HS-27A (cell line): ENCODE measurements at regions not wholly inside any gene's neighbourhood (a gene's known extent, or its start where the extent isn't known, plus 50 kb on each side); places are given as distances from the start of the nearest gene placed in this dataset.

Experiments used
- DNase-seq: peaks from one replicate; pipeline ENCODE4 v3.0.0-alpha.2; 2012; ENCODE audit warnings: low read depth, missing footprints

DNA sequence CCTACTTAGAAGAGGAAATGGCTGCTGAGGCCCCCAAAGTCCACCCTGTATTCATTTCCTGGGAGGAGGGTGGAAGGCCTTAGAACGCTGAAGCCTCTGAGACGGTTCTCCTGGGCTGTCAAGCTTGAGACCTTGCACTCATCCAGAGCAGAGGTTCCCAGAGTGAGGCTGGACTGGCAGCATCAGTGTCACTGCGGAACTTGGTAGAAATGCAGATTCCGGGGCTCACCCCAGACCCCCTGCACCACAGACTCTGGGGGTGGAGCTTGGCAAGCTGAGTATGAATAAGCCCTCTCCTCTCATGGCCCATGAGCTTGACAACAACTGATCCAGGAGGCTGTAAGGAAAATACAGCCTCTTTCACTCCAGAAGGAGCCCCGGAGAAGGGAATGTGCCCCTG lies 218.3 kb downstream of the IRF8 start:
- DNase-seq, result no peak

DNA sequence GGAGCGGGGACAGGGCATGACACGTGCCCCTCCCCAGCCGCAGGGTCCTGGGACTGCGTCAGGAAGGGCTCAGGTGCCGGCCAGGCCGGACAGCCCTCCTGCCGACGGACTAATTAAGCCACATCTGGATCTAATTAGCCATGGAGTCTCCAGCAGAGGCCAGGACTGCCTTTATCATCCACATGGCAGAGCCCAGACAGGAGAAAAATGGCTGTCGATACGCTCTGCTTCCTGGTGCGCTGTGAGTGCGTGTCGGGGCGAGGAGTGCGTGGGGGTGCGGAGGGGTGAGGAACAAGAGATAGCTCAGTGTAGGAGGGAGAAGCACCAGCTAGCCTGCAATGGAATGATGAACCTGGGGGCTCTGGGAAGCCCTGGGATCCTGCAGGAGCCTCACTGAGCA lies 218.8 kb downstream of the IRF8 start:
- DNase-seq, result no peak

DNA sequence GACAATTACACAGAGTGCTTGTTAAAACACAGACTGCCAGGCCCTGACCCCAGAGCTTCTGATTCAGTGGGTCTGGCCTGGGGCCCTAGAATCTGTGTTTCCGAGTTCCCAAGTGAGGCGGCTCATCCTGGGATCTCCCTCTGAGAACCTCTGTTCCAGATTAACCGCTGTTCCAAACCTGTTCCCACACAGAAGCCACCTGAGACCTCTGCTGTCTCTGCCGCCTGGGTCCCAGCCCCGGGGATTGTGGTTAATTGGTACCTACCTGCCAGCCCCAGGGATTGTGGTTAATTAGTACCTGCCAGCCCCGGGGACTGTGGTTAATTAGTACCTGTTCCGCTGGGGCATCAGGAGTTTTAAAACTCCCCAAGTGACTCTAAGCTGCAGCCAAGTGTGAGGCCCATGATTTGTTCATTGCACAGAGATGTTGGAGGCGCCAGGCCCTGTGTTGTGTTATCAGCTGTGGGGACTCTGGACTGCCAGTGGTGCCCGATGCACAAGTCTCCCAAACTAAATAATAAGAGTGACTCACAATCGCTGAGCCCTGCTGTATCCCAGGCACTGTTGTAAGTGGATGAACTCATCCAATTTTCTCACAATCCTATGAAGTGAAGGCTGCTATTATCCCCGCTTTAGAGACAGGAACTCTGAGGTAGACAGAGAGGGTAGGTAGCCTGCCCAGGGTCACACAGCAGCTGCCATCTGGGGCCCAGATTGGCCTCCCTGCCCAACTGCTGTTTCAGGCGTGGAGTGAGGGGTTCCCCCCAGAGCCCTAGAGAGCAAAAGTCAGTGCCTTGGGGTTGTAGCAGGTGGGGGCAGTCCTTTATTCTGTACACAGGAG lies 219.7 kb downstream of the IRF8 start:
- DNase-seq, result no peak

DNA sequence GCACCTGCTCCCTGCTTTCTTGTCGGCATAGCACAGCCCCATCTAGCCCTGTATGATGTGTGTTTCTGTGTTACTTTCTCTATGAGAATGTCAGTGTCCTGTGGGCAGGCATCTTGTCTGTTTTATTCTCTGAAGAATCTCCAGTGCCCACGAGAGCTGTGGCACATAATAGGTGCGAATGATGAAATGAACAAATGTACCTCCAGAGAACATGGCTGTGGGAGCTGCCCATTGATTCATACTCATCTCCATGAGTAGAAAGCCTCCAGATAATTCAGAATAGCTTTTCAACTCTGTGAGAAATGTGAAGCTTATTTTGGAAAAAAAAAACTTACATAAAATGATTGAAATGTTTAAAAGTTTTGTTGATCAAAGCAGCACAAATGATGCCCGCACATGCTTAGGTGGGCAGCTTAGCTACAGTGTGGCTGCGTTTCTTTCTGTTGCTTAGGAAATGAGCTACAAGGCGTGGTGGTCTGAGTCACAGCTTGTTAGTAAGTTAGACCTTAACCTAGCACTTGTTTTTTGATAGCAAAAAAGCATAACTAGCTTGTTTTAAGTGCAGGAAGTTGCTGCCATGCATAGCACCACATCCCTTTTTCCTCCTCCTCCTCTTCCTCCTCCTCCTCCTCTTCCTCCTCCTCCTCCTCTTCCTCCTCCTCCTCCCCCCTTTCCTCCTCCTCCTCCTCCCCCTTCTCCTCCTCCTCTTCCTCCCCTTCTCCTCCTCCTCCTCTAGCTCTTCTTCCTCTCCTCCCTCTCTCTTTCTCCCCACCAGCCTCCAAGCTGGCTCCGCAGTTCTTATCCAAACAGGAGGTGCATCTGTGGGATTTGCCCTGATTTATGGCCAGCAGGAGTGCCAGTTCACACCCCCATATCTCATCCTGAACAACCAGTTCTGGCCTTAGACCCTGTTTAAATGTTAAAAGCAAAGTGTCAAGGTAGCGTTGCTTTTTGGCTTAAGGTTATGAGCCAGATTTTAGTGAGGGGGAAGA lies 221.5 kb downstream of the IRF8 start:
- no peak for DNase-seq

DNA sequence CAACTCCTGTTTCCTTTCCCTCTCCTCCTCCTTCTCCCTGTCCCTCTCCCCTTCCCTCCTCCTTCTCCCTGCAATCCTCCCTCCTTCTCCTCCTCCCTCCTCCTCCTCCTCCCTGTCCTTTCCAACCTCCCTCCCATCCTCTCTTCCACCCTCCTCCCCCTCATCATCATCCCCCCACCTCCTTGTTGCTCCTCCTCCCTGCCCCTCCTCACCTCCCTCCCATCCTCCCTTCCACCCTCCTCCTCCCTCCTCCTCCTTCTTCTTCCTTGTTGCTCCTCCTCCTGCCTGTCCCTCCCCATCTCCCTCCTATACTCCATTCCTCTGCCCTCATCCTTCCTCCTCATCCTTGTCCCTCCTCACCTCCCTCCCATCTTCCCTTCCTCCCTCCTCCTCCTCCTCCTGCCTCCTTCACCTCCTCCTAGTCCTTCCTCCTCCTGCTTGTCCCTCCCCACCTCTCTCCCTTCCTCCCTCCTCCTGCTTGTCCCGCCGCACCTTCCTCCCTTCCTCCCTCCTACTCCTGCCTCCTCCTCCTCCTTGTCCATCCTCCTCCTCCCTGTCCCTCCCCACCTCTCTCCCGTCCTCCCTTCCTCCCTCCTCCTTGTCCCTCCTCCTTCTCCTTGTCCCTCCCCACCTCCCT lies 222.5 kb downstream of the IRF8 start:
- DNase-seq, result no peak

DNA sequence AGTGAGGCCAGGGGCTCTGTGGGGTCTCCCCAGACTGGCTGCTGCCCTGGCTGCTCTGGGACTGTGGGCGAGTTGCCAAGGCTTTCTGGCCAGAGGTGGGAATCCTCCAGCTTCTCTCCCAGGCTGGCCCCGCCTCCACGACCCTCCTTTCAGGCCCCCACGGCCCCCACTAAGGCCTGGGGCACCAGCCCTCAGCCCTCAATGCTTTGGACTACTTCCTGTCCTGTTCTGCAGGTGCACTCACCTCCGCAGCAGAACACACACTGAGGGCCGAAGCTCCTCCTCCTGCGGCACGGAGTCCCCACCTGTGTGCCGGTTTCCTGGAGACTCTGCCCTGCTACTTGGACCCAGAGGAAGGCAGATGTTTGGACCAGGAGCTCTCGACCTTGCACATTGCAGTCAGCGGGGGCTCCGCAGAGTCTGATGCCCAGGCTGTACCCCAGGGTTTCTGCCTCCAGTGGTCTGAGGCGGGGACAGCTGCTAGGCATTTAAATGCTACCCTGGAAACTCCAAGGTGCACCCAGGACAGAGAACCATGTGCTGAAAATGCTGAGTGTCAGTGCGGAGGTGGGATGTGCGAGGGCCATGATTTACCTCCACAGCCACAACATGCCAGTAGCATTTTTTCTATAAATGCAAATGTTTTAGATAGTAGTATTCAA lies 223.8 kb downstream of the IRF8 start:
- DNase-seq, result no peak

DNA sequence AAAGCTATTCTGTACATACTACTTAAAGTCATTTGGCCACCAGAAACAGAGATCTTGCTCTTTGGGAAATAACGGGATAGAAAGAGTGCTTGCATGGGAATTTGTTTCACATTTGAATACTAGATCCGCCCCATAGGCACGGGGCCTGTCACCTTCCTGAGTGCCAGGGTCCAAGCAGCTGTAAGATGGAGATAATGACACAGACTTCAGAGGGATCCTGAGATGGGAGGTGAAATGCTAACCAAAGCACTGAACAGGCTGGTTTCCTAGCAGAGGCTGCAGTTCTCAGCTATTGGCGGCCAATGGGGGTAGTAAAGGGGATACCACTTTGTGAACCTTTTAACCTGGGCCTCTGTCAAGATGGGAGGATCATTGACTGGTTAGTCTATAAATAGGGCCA lies 225.4 kb downstream of the IRF8 start:
- no peak for DNase-seq

DNA sequence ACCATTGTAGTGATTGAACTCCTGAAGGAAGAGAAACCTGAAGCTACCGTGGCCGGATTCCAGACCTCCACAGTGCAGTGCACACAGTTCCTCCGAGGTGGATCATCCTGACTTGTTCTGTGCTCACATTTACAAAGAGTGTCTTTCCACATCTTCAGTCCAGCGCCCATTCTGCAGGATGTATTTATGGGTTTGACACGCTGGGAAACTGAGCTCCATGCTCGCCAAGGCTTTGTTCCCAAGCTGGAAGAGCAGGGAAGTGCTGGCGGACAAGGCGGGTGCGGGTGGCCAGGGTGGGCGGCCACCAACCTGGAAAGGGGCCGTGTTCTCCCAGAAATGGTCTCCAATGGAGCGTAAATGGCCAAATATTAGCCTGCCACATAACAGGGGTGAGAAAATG lies 227.9 kb downstream of the IRF8 start:
- no peak for DNase-seq

DNA sequence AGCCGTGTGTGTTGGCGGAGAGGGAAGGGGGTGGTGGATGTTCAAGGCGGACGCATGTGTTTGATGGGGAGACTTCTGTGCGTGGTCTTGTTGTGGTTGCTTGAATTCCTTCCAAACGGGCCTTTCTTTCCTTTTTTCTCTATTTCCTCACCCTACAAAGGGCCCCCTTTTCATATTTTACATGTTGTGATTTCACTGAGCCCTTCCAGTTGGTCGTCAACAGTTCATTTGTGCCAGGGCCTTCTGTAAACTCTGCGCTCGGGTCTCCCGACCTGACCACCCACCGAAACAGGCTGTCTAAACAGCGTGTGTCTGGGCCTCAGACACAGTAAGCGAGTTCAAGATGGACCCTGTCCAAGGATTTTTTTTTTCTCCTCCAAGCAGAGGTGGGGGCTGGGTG lies 228.4 kb downstream of the IRF8 start:
- no peak for DNase-seq

DNA sequence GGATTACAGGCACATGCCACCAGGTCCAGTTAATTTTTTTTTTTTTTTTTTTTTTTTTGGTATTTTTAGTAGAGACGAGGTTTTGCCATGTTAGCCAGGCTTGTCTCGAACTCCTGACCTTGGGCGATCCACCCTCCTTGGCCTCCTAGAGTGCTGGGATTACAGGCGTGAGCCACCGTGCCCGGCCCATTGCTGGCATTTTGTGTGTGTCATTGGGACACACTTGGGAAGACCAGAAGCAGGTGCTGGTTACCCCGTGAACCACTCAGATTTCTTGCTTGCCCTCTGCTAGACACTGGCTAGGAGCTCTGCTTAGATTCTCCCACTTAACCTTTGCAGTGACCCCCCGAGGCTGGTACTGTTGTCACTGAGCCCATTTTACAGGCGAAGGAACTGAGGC lies 229.3 kb downstream of the IRF8 start:
- no peak for DNase-seq

DNA sequence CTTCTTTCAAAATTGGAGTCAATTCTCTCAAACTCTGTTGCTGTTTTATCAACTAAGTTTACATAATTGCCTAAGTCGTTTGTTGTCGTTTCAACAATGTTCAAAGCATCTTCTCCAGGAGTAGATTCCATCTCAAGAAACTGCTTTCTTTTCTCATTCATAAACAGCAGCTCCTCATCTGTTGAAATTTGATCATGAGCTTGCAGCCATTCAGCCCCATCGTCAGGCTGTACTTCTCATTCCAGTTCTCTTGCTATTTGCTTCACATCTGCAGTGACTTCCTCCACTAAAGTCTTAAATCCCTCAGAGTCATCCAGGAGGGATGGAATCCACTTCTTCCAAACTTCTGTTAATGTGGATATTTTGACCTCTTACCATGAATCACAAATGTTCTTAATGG lies 230.6 kb downstream of the IRF8 start:
- DNase-seq, result no peak

DNA sequence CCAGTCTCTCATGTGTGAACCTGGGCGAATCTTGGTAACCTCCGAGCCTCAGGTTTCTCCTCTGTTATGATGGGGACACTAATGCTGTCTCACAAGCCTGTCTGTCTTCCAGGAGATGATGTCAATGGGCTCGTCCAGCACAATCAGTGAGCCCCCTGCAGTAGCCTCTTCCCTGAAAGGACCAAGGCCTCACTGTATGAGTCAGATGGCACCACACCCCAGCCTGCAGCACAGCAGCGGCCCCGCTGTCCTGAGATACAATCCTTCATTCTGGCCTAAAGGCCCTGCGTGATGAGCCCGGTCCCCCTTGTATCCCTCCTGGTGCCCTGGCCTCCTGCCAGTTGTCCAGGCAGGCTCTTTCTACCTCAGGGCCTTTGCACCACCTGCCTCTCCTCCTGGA lies 234.4 kb downstream of the IRF8 start:
- DNase-seq, result no peak

DNA sequence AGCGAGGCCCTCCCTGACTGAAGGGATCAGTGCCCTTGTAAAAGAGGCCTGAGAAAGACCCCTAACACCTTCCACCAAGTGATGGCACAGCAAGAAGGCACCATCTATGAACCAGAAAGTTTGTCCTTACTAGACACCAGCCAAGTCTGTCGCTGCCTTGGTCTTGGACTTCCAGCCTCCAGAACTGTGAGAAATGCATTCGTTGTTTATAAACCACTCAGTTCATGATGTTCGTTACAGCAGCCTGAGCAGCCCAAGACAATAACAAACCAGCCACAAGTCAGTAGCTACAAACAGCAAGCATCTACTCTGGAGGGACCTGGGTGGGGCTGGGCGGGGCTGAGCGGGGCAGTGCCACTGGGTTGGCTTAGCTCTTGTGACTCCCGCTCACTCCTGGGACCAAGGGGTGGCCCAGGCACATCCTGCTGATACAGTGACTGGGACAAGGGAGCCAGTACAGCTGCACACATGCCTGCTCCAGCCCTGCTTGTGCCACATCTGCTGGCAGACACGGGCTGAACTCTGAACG lies 234.9 kb downstream of the IRF8 start:
- DNase-seq, result no peak

DNA sequence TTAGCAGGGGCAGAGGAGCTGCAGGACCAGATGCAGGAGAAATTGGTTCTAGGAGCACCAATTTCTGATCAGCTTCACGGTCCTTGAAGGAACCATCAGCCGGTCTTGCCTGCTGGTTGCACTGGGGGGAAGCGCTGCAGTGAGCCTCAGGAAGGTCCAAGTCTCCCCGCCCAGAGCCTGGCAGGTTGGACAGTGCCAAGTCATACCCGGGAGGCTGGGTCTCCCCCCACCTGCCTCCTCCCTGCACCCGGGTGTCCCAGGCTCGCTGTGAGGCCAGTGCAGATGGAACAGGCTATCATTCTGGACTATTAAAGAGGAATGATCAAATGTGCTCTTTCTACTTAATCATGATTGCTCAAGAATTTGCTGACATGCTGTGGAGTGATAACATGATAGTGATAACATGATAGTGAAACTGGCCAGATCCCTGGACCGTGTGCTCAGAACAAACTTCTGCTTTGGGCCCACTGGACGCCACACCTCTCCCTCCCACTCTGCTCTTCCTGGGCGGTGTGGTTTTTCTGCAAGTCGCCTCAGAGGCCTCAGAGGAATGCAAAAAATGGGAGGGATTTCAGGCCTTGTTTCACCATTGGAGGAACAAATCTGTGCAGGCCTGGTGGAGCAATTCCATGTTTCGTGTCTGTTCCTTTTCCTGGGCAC lies 236.0 kb downstream of the IRF8 start:
- DNase-seq, result no peak

DNA sequence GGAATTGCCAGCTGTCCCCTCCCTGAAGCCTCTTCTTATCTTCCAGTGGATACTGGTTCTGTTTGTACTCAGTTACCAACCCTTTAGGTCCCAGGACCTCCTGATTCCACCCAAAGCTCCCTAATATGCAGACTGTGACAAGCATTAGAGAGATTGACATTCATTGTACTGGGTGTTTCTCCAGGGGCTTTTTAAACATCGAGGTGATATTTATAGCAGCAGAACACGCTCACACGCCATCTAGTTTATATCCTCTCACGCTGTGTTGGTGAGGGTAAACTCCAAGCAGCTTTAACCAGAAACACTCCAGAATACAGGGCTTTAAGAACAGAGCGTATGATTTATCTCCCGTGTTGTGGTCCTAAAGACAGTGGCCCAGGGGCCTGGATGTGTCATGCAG lies 238.4 kb downstream of the IRF8 start:
- DNase-seq, result no peak

DNA sequence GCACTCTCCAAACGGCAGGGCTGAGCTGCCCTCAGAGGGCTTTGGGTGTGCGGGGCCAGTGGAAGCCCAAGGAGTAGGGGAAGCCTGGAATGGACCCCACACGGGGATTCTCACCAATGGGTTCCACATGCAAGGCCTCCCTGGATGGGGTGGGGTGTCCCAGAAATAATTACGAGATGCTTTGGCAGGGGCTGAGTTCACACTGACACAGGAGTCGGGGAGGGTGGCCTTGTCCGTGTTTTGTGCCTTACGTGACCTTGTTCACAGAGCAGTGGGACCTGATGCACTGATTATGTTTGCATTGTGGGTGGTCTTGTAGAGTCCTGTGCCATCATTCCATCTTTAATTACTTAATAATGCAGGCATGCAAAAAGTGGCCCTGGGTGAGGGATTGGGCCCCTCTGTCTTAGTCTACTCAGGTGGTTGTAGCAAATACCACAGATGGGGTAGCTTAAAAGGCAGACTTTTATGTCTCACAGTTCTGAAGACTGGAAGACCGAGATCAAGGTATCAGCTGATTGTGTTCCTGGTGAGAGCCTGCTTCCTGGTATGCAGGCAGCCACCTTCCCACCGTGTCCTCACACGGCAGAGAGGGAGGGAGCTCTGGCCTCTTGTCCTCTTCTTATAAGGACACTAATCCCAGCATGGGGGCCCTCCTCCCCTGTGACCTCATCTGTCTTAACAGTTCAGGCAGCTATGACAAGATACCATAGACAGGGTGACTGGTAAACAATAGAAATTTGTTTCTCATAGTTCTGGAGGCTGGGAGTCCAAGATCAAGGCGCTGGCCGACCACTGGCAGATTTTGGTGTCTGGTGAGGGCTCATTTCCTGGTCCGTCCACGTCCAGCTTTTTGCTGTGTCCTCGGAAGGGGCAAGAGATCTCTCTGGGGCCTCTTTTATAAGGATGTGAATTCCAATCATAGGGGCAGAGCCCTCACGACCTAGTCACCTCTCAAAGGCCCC lies 239.4 kb downstream of the IRF8 start:
- DNase-seq, result no peak

DNA sequence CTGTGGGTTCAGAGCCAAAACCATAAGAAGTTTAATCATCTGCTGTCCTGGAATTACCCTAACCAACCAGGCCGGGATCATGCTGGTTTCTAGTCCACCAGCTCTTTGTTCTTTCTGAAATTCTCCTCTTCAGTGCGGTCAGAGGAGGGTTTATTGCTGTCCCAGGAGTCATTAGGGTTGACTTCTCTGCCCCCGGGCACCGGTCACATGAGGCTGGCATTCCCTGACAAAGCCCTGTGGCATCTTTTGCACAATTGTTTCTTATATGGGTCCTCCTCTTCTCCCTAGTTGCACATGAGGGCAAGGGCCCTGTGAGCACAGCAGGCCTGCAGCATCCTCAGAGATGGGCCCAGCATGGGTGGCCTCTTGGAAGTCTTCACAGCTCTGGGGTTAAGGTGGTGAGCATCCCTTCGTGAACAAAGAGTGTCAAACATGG lies 243.9 kb downstream of the IRF8 start:
- DNase-seq, result no peak

DNA sequence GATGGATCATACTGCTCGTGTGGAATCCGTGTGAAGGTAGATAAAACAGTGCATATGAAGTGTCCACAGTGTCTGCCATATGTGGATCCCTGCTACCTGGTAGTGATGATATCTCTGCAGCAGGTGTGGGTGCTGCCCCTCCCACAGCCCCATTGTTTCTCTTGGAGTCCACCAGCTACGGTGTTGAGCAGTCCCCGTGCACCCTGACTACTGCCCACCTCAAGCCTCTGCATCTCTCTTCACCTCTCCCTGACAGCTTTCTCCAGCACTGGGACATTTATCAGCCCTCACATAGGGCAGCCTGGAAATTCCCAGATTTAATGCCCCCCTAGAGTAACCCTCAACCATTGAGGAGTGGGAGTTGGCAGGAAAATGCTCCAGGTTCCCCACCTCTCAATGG lies 244.7 kb downstream of the IRF8 start:
- DNase-seq, result no peak

DNA sequence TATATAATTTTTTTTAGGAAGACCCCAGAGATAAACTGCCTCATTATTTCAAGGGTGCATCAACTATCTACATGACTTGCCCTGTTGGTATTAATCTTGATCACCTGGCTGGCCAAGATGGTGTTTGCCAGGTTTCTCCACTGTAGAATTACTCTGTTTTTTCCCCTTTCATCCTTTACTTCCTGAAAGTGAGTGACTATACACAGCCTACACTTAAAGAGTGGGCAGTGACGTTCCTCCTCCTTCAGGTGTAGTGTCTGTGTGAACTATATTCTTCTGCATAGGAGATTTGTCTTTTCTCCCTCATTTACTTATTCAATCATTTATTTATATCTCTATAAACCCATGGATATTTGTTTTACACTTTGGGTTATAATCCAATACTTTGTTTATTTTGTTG lies 246.7 kb downstream of the IRF8 start:
- DNase-seq, result no peak

DNA sequence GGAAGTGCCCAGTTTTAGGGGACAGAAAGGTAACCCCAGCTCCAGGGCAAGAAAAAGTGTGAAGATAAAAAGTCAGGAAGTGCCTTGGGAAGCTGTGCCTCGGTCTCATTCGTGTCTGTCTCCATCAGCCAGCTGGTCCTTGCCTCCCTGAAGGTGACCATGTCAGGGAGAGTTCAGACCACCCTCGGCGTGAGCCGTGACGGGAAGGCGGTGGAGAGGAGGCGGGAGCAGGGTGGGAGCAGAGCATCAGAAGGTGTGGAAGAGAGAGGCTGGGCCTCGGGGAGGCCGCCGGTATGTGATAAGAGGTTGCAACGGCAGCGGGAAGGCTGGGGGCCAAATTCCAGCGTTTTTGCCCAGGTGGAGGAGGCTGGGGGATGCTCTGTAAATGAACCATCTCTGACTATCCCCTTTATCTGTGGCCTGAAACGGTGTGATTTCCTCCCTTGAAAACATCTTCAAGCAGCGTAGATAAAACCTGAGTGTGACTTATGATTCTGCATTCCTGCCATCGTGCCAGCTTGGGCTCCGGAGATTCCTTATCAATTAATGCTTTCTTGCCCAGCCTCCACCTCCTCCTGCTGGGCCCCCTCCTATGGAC lies 251.8 kb downstream of the IRF8 start:
- no peak for DNase-seq
